HCT116 (cell line): ENCODE measurements at regions not wholly inside any gene's neighbourhood (a gene's known extent, or its start where the extent isn't known, plus 50 kb on each side); places are given as distances from the start of the nearest gene placed in this dataset.

ENCODE experiments used
- ATAC-seq: fragments of 200-7000 bp; cut with Tn5 transposase; 2 replicates; pipeline ENCODE4 v1.9.1; 2020; ENCODE audit warnings: mild to moderate bottlenecking, moderate library complexity
- BruUV-seq: library from RNA; stranded (reverse); fragments of 400-500 nt; replicated peaks from 2 replicates; lab custom pipeline; 2021; lab: Mats Ljungman, UMichigan
- CTCF ChIA-PET: fragments of 300-600 bp; sonication (Branson Sonifier 250); formaldehyde crosslinking; loops from one replicate; lab custom pipeline; 2021; ENCODE audit warnings: antibody characterized with exemption; lab: Charles Lee
- POLR2A ChIA-PET: fragments of 300-600, 350-600 bp; sonication (Branson Sonifier 250); formaldehyde crosslinking; loops from one replicate; lab custom pipeline; 2021; ENCODE audit warnings: antibody characterized with exemption; lab: Charles Lee
- RAD21 ChIA-PET, 2 experiments: fragments of 300-600 bp; sonication (Branson Sonifier 250); formaldehyde crosslinking; loops; one replicate each; lab custom pipeline; 2023; ENCODE audit warnings: low total read pairs in 2 of 2; ENCODE audit not compliant: uncharacterized antibody in 2 of 2, unreplicated experiment in 2 of 2, low non-redundant PET in 1 of 2; lab: Charles Lee
- DNase-seq: peaks from one replicate; pipeline ENCODE4 v3.0.0-alpha.2; 2010; ENCODE audit warnings: low read depth, low spot score
- H2AFZ ChIP-seq: fragments of 200-600 bp; shearing (Covaris generic), sonication (generic); 2 replicates; pipeline ENCODE4 v1.6.1; 2017; ENCODE audit warnings: low read depth, mixed run types, mixed read lengths, antibody characterized with exemption, low read length; ENCODE audit not compliant: poor library complexity, severe bottlenecking
- H3K27ac ChIP-seq: 2 replicates; pipeline ENCODE4 v1.5.1; 2012; ENCODE audit warnings: low read depth, low read length
- H3K27me3 ChIP-seq: fragments of 200-600 bp; sonication (generic); 2 replicates; pipeline ENCODE4 v1.6.1; 2016; ENCODE audit warnings: mixed run types, low read length, mixed read lengths; ENCODE audit not compliant: insufficient read depth
- H3K36me3 ChIP-seq, 2 experiments: fragments of 200-500 bp in 1 of 2; fragments of 200-600 bp in 1 of 2; sonication (Bioruptor generic) in 1 of 2; sonication (generic) in 1 of 2; 2 replicates each; pipeline versions ENCODE4 v1.5.1 to v1.6.1; 2014 to 2016; ENCODE audit warnings: low read length in 2 of 2, inconsistent platforms in 1 of 2, mixed read lengths in 1 of 2, mixed run types in 1 of 2; ENCODE audit not compliant: insufficient read depth in 2 of 2, control insufficient read depth in 1 of 2
- H3K4me1 ChIP-seq, 2 experiments: fragments of 200-600 bp in 1 of 2; sonication (generic) in 1 of 2; 2 replicates each; pipeline versions ENCODE4 v1.5.1 to v1.6.1; 2012 to 2017; ENCODE audit warnings: low read length in 2 of 2, inconsistent platforms in 1 of 2, mild to moderate bottlenecking in 1 of 2, mixed read lengths in 1 of 2, mixed run types in 1 of 2, moderate library complexity in 1 of 2; ENCODE audit not compliant: insufficient read depth in 2 of 2, control insufficient read depth in 1 of 2
- H3K4me2 ChIP-seq: fragments of 200-600 bp; sonication (generic); 2 replicates; pipeline ENCODE4 v1.6.1; 2017; ENCODE audit warnings: mixed run types, low read length, mixed read lengths
- H3K4me3 ChIP-seq, 2 experiments: fragments of 200-600 bp in 1 of 2; sonication (generic) in 1 of 2; replicated peaks in 1 of 2; 2 replicates each; pipeline ENCODE4 v1.5.1; 2011 to 2016; ENCODE audit warnings: low read length in 2 of 2, control low read depth in 1 of 2, low read depth in 1 of 2, mild to moderate bottlenecking in 1 of 2, mixed read lengths in 1 of 2, mixed run types in 1 of 2
- H3K79me2 ChIP-seq: fragments of 200-600 bp; sonication (generic); 2 replicates; pipeline ENCODE4 v1.6.1; 2017; ENCODE audit warnings: mild to moderate bottlenecking, mixed run types, low read length, moderate library complexity, mixed read lengths; ENCODE audit not compliant: insufficient read depth
- H3K9ac ChIP-seq: fragments of 200-600 bp; sonication (generic); 2 replicates; pipeline ENCODE4 v1.6.1; 2016; ENCODE audit warnings: low read length, mixed read lengths
- H3K9me2 ChIP-seq: fragments of 200-600 bp; sonication (generic), shearing (Covaris generic); 2 replicates; pipeline ENCODE4 v1.6.1; 2017; ENCODE audit warnings: mixed run types, mild to moderate bottlenecking, moderate library complexity; ENCODE audit not compliant: insufficient read depth
- H3K9me3 ChIP-seq, 2 experiments: fragments of 200-500 bp in 1 of 2; fragments of 200-600 bp in 1 of 2; sonication (Bioruptor generic) in 1 of 2; sonication (generic) in 1 of 2; 2 replicates each; pipeline ENCODE4 v1.6.1; 2014 to 2017; ENCODE audit warnings: low read length in 2 of 2, mixed read lengths in 2 of 2, inconsistent platforms in 1 of 2, low read depth in 1 of 2, mild to moderate bottlenecking in 1 of 2, mixed run types in 1 of 2, moderate library complexity in 1 of 2; ENCODE audit not compliant: control insufficient read depth in 1 of 2, insufficient read depth in 1 of 2
- H4K20me1 ChIP-seq: fragments of 200-600 bp; sonication (generic), shearing (Covaris generic); 2 replicates; pipeline ENCODE4 v1.6.1; 2017; ENCODE audit warnings: mixed run types, mild to moderate bottlenecking, moderate library complexity; ENCODE audit not compliant: insufficient read depth
- CBX3 ChIP-seq: IDR thresholded peaks from 2 replicates; pipeline ENCODE4 v1.6.1; 2012; ENCODE audit warnings: low read depth
- CEBPB ChIP-seq: IDR thresholded peaks from 2 replicates; pipeline ENCODE4 v1.6.1; 2012; ENCODE audit warnings: low read depth
- CTCF ChIP-seq, 3 experiments: fragments of 200-600 bp in 1 of 3; sonication (generic) in 1 of 3; IDR thresholded peaks in 2 of 3; conservative IDR thresholded peaks in 1 of 3; 2 replicates each; pipeline ENCODE4 v1.5.1; 2012 to 2017; ENCODE audit warnings: low read depth in 2 of 3, low read length in 2 of 3, antibody characterized with exemption in 1 of 3, borderline replicate concordance in 1 of 3, control low read depth in 1 of 3, mild to moderate bottlenecking in 1 of 3, mixed read lengths in 1 of 3, mixed run types in 1 of 3, moderate library complexity in 1 of 3; ENCODE audit not compliant: insufficient read depth in 1 of 3
- EGR1 ChIP-seq: IDR thresholded peaks from 2 replicates; pipeline ENCODE4 v1.6.1; 2012; ENCODE audit warnings: low read depth
- ELF1 ChIP-seq: IDR thresholded peaks from 2 replicates; pipeline ENCODE4 v1.6.1; 2012; ENCODE audit warnings: low read depth, borderline replicate concordance
- EZH2 ChIP-seq: fragments of 200-600 bp; sonication (generic); IDR thresholded peaks from 2 replicates; pipeline ENCODE4 v1.6.1; 2017; ENCODE audit warnings: antibody characterized with exemption, mixed run types
- EZH2phosphoT487 ChIP-seq: fragments of 200-600 bp; IDR thresholded peaks from 2 replicates; pipeline ENCODE4 v1.6.1; 2018; ENCODE audit warnings: antibody characterized with exemption, borderline replicate concordance
- FOSL1 ChIP-seq: IDR thresholded peaks from 2 replicates; pipeline ENCODE4 v1.6.1; 2012; ENCODE audit warnings: low read depth
- JUND ChIP-seq: IDR thresholded peaks from 2 replicates; pipeline ENCODE4 v1.6.1; 2012
- POLR2A ChIP-seq: IDR thresholded peaks from 2 replicates; pipeline ENCODE4 v1.7.0; 2011; ENCODE audit warnings: borderline replicate concordance; ENCODE audit not compliant: insufficient read depth, insufficient read length; ENCODE audit errors: extremely low read depth
- POLR2AphosphoS5 ChIP-seq: IDR thresholded peaks from 2 replicates; pipeline ENCODE4 v1.6.1; 2011; ENCODE audit warnings: mild to moderate bottlenecking, low read depth, low read length, moderate library complexity
- RAD21 ChIP-seq: IDR thresholded peaks from 2 replicates; pipeline ENCODE4 v1.6.1; 2012; ENCODE audit warnings: low read depth, mild to moderate bottlenecking
- REST ChIP-seq: IDR thresholded peaks from 2 replicates; pipeline ENCODE4 v1.6.1; 2012; ENCODE audit warnings: low read depth
- SP1 ChIP-seq: IDR thresholded peaks from 2 replicates; pipeline ENCODE4 v1.6.1; 2012; ENCODE audit warnings: low read depth
- YY1 ChIP-seq: IDR thresholded peaks from 2 replicates; pipeline ENCODE4 v1.6.1; 2011; ENCODE audit warnings: low read length, low read depth, moderate library complexity, mild to moderate bottlenecking; ENCODE audit not compliant: insufficient replicate concordance; ENCODE audit errors: extremely low read depth
- ZFX ChIP-seq: fragments of 450-650 bp; IDR thresholded peaks from 2 replicates; pipeline ENCODE4 v1.6.1; 2017
- ZNF274 ChIP-seq: fragments of 200-500 bp; sonication (Bioruptor generic); IDR thresholded peaks from 2 replicates; pipeline ENCODE4 v1.6.1; 2014; ENCODE audit warnings: mild to moderate bottlenecking, low read depth, low read length, inconsistent platforms
- intact Hi-C: fragments of 100-400 bp; cut with micrococcal nuclease; formaldehyde crosslinking; loops from 2 replicates; pipeline ENCODE4 v1.10.0; 2022
- TF ChIP-seq, protein P1 (sequence below): IDR thresholded peaks from 2 replicates; pipeline ENCODE4 v1.6.1; 2012

- CTCF ChIA-PET = no interaction called here
- no peaks in the 10 kb centered on the region for H3K79me2 ChIP-seq
- no peak overlapping the region for H3K4me3 ChIP-seq
- no peaks in the 10 kb centered on the region for H4K20me1 ChIP-seq
- BruUV-seq = no TSS peak
- no peak overlapping the region for H3K4me2 ChIP-seq
- H3K36me3 ChIP-seq = no peaks in the 10 kb centered on the region
- RAD21 ChIA-PET = no interaction called here
- H3K9me2 ChIP-seq = no peaks in the 10 kb centered on the region
- TF ChIP-seq, protein P1, sequence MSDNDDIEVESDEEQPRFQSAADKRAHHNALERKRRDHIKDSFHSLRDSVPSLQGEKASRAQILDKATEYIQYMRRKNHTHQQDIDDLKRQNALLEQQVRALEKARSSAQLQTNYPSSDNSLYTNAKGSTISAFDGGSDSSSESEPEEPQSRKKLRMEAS = no peak
- no peak for TF ChIP-seq CBX3
- TF ChIP-seq, all 23 proteins: peak for 0
- no peak for ATAC-seq
- no peaks in the 10 kb centered on the region; a peak in 2 of 4 replicates for H3K9me3 ChIP-seq
- POLR2A ChIA-PET = no interaction called here
- intact Hi-C loops = no loop called here
- no peaks in the 10 kb centered on the region for H3K4me1 ChIP-seq
- DNase-seq = no peak
- H3K27me3 ChIP-seq = no peaks in the 10 kb centered on the region
- no peak overlapping the region for H3K9ac ChIP-seq
- H2AFZ ChIP-seq = no peak overlapping the region
- no peak overlapping the region for H3K27ac ChIP-seq
Observed at GRCh38 chr1:238360474-238360873, 469.8 kb upstream of the ZP4 start.

GRCh38 chr1:238350471-238350870, 459.7 kb upstream of the ZP4 start:
- BruUV-seq = no TSS peak
- intact Hi-C loops = no loop called here
- TF ChIP-seq EZH2 = no peak
- no peak for TF ChIP-seq CEBPB
- TF ChIP-seq ZFX = no peak
- no peak for TF ChIP-seq POLR2A
- TF ChIP-seq ZNF274 = no peak
- no peak for TF ChIP-seq FOSL1
- no peak for TF ChIP-seq EZH2phosphoT487
- no peak for TF ChIP-seq JUND
- no peak for TF ChIP-seq POLR2AphosphoS5
- TF ChIP-seq YY1 = no peak
- TF ChIP-seq CTCF (IDR thresholded peaks at IDR 0.05 in 2 of 3, conservative IDR thresholded peaks at IDR 0.05 in 1 of 3; ENCODE audit: borderline replicate concordance in 1 of 3, insufficient read depth in 1 of 3, low read depth in 2 of 3, low read length in 2 of 3) = no peak
- no peak for TF ChIP-seq RAD21
- no peak for TF ChIP-seq SP1
- TF ChIP-seq CBX3 = no peak
- no peak for TF ChIP-seq REST
- TF ChIP-seq EGR1 = no peak
- no peak for TF ChIP-seq ELF1

More at GRCh38 chr1:238350471-238350870, 459.7 kb upstream of the ZP4 start:
- CTCF ChIA-PET = no interaction called here
- ATAC-seq (no peak), DNase-seq (no peak)
- no peak overlapping the region for H3K4me2 ChIP-seq
- H3K9me3 ChIP-seq = peaks cover 8 to 25% of the 10 kb centered on the region in 2 experiments; a peak in 2 of 4 replicates
- no peak overlapping the region for H3K9ac ChIP-seq
- POLR2A ChIA-PET = no interaction called here
- no peaks in the 10 kb centered on the region for H3K27me3 ChIP-seq
- H3K79me2 ChIP-seq = no peaks in the 10 kb centered on the region
- H2AFZ ChIP-seq = no peak overlapping the region
- no peak overlapping the region for H3K4me3 ChIP-seq
- H3K36me3 ChIP-seq = no peaks in the 10 kb centered on the region
- RAD21 ChIA-PET = no interaction called here
- no peaks in the 10 kb centered on the region for H3K9me2 ChIP-seq
- H3K4me1 ChIP-seq = no peaks in the 10 kb centered on the region
- H3K27ac ChIP-seq = no peak overlapping the region
- no peaks in the 10 kb centered on the region for H4K20me1 ChIP-seq
